Neural crest cell (in vitro differentiated cells): ENCODE measurements at regions not wholly inside any gene's neighbourhood (a gene's known extent, or its start where the extent isn't known, plus 50 kb on each side); places are given as distances from the start of the nearest gene placed in this dataset.
A peak's percentile ranks its signal among the peaks of the same experiment; 100 is the strongest.

ENCODE experiments used
- DNase-seq: peaks from one replicate; pipeline ENCODE4 v3.0.0; 2021; ENCODE audit warnings: low read depth, mixed read lengths, low spot score
- H3K27ac Mint-ChIP-seq: one replicate; pipeline ENCODE4 v1.8.0; 2021; ENCODE audit warnings: mild to moderate bottlenecking, mixed read lengths; ENCODE audit not compliant: unreplicated experiment
- H3K27me3 Mint-ChIP-seq: 2 replicates; pipeline ENCODE4 v1.8.0; 2021; ENCODE audit warnings: low read depth, mild to moderate bottlenecking, mixed read lengths
- H3K36me3 Mint-ChIP-seq: 2 replicates; pipeline ENCODE4 v1.8.0; 2021; ENCODE audit warnings: low read depth, mild to moderate bottlenecking, mixed read lengths
- H3K4me1 Mint-ChIP-seq: 2 replicates; pipeline ENCODE4 v1.8.0; 2021; ENCODE audit warnings: mixed read lengths
- H3K4me3 Mint-ChIP-seq: one replicate; pipeline ENCODE4 v1.8.0; 2021; ENCODE audit warnings: mild to moderate bottlenecking, mixed read lengths
- H3K9me3 Mint-ChIP-seq: 2 replicates; pipeline ENCODE4 v1.8.0; 2021; ENCODE audit warnings: mixed read lengths
- TF ChIP-seq, protein P1 (sequence below): fragments of 200-600 bp; sonication (generic); conservative IDR thresholded peaks from 2 replicates; pipeline ENCODE4 v1.5.0; 2021; ENCODE audit warnings: antibody characterized with exemption, mild to moderate bottlenecking

- peaks cover 9% of the 10 kb centered on the region for H3K9me3 Mint-ChIP-seq
- TF ChIP-seq, protein P1, sequence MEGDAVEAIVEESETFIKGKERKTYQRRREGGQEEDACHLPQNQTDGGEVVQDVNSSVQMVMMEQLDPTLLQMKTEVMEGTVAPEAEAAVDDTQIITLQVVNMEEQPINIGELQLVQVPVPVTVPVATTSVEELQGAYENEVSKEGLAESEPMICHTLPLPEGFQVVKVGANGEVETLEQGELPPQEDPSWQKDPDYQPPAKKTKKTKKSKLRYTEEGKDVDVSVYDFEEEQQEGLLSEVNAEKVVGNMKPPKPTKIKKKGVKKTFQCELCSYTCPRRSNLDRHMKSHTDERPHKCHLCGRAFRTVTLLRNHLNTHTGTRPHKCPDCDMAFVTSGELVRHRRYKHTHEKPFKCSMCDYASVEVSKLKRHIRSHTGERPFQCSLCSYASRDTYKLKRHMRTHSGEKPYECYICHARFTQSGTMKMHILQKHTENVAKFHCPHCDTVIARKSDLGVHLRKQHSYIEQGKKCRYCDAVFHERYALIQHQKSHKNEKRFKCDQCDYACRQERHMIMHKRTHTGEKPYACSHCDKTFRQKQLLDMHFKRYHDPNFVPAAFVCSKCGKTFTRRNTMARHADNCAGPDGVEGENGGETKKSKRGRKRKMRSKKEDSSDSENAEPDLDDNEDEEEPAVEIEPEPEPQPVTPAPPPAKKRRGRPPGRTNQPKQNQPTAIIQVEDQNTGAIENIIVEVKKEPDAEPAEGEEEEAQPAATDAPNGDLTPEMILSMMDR: no peak
Observed at GRCh38 chr1:5365751-5366150, 626.5 kb downstream of the NPHP4 start.

GRCh38 chr1:5364591-5364990 is 627.6 kb downstream of the NPHP4 start:
- no peaks in the 10 kb centered on the region for H3K27me3 Mint-ChIP-seq
- no peak for DNase-seq
- no peak overlapping the region for H3K27ac Mint-ChIP-seq
- TF ChIP-seq, protein P1: no peak
- H3K36me3 Mint-ChIP-seq: no peaks in the 10 kb centered on the region
- H3K4me1 Mint-ChIP-seq: peaks cover 15% of the 10 kb centered on the region
- peaks cover 9% of the 10 kb centered on the region for H3K9me3 Mint-ChIP-seq
- H3K4me3 Mint-ChIP-seq: no peak overlapping the region

More at GRCh38 chr1:5365751-5366150, 626.5 kb downstream of the NPHP4 start:
- DNase-seq: no peak
- no peaks in the 10 kb centered on the region for H3K36me3 Mint-ChIP-seq
- no peak overlapping the region for H3K4me3 Mint-ChIP-seq
- no peaks in the 10 kb centered on the region for H3K27me3 Mint-ChIP-seq
- peak overlapping the region; percentile 67 for H3K27ac Mint-ChIP-seq
- H3K4me1 Mint-ChIP-seq: peaks cover 15% of the 10 kb centered on the region

GRCh38 chr1:5354681-5355080 is 637.5 kb downstream of the NPHP4 start:
- TF ChIP-seq, protein P1: no peak
- no peak overlapping the region for H3K4me3 Mint-ChIP-seq
- DNase-seq: no peak
- no peaks in the 10 kb centered on the region for H3K4me1 Mint-ChIP-seq
- peaks cover 6% of the 10 kb centered on the region for H3K36me3 Mint-ChIP-seq
- peaks cover 15% of the 10 kb centered on the region for H3K27me3 Mint-ChIP-seq
- peaks cover 12% of the 10 kb centered on the region for H3K9me3 Mint-ChIP-seq
- no peak overlapping the region for H3K27ac Mint-ChIP-seq

GRCh38 chr1:5351366-5351765 is 640.9 kb downstream of the NPHP4 start:
- no peak overlapping the region for H3K27ac Mint-ChIP-seq
- H3K4me1 Mint-ChIP-seq: no peaks in the 10 kb centered on the region
- no peak overlapping the region for H3K4me3 Mint-ChIP-seq
- TF ChIP-seq, protein P1: no peak
- H3K36me3 Mint-ChIP-seq: peaks cover 6% of the 10 kb centered on the region
- H3K27me3 Mint-ChIP-seq: peaks cover 10% of the 10 kb centered on the region
- peaks cover 13% of the 10 kb centered on the region for H3K9me3 Mint-ChIP-seq
- DNase-seq: no peak

- Mint-ChIP-seq H3K27ac (no peak overlapping the region), H3K4me1 (no peaks in the 10 kb centered on the region), H3K9me3 (peaks cover 6% of the 10 kb centered on the region), H3K27me3 (peaks cover 6% of the 10 kb centered on the region), H3K4me3 (no peak overlapping the region), H3K36me3 (no peaks in the 10 kb centered on the region)
- DNase-seq: no peak
- TF ChIP-seq, protein P1: no peak
Observed at GRCh38 chr1:5349526-5349925, 642.7 kb downstream of the NPHP4 start.
